ENCODE measurements at regions not wholly inside any gene's neighbourhood (a gene's known extent, or its start where the extent isn't known, plus 50 kb on each side); places are given as distances from the start of the nearest gene placed in this dataset.

DNA sequence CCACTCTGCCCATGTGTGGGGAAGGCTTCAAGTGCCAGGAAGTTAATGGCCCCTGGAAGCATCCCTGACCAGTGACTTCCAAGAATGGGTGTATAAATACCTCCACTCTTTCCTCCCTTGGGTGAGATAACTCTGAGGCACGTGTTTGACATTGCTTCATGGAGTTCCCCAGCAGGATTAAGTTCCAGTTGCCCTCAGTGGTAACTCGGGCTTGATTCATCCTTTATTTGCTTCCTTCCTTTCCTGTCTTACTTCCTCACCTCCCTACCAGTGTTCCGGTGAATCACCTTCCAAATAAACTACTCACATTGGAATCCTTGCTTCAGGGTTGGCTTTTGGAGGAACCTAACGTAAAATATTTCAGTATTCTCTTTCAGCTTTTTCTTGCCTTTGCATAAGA lies 84.6 kb upstream of the JAG1 start:
- ChIA-PET POLR2A (no interaction called here), SMC1A (ENCODE audit: uncharacterized antibody, unreplicated experiment) (interaction anchor here (1.5 kb wide), 1 partner anchor 131 kb away, joined by 3 read pairs; no protein-coding TSS in a partner anchor), CTCF (interaction anchor here (0.6 kb wide), 1 partner anchor 149 kb away, joined by 3 read pairs; no protein-coding TSS in a partner anchor), RAD21 (ENCODE audit: unreplicated experiment) (no interaction called here)
- ATAC-seq (no peak), FAIRE-seq (no peak), DNase-seq (ENCODE audit: low read depth, low spot score) (no peak)
- Histone ChIP-seq H3K4me2 (ENCODE audit: control insufficient read depth, insufficient read depth) (no peak overlapping the region), H3K9me3 (replicated peaks; ENCODE audit: control insufficient read depth, insufficient read depth, low read length) (no peaks in the 10 kb centered on the region; the same call in 2 of the 3 replicates), H3K27ac (ENCODE audit: control insufficient read depth, insufficient read depth) (no peak overlapping the region), H3K27me3 (replicated peaks in 1 of 2; ENCODE audit: control insufficient read depth in 2 of 2, insufficient read depth in 2 of 2, low read length in 1 of 2) (peaks cover 0 to 2% of the 10 kb centered on the region in 2 experiments; a peak in 1 of 4 replicates), H3K36me3 (ENCODE audit: control insufficient read depth in 2 of 2, insufficient read depth in 2 of 2, low read length in 1 of 2) (no peaks in the 10 kb centered on the region), H3K79me2 (ENCODE audit: control insufficient read depth, insufficient read depth, low read length) (no peaks in the 10 kb centered on the region), H2AFZ (ENCODE audit: control insufficient read depth, low read depth, low read length) (no peak overlapping the region), H3K4me1 (ENCODE audit: control insufficient read depth, insufficient read depth, low read length) (no peaks in the 10 kb centered on the region), H4K20me1 (ENCODE audit: control insufficient read depth, insufficient read depth) (no peaks in the 10 kb centered on the region), H3K9ac (ENCODE audit: control insufficient read depth, insufficient read depth, low read length) (no peak overlapping the region), H3K4me3 (no peak overlapping the region)
- BruUV-seq (replicated peaks), result no TSS peak
- WGBS (ENCODE audit: insufficient coverage, insufficient replicate concordance, low lambda C conversion rate, missing lambda C conversion rate), result 24% methylated on average over 4 of the region's 4 CpGs
- in situ Hi-C loops (cut with MboI), result no loop called here
- intact Hi-C loops (cut with micrococcal nuclease; ENCODE audit: unreplicated experiment), result no loop called here
- TF ChIP-seq YY1 (IDR thresholded peaks at IDR 0.05; ENCODE audit: low read depth, low read length), result no peak
- TF ChIP-seq, protein P1, sequence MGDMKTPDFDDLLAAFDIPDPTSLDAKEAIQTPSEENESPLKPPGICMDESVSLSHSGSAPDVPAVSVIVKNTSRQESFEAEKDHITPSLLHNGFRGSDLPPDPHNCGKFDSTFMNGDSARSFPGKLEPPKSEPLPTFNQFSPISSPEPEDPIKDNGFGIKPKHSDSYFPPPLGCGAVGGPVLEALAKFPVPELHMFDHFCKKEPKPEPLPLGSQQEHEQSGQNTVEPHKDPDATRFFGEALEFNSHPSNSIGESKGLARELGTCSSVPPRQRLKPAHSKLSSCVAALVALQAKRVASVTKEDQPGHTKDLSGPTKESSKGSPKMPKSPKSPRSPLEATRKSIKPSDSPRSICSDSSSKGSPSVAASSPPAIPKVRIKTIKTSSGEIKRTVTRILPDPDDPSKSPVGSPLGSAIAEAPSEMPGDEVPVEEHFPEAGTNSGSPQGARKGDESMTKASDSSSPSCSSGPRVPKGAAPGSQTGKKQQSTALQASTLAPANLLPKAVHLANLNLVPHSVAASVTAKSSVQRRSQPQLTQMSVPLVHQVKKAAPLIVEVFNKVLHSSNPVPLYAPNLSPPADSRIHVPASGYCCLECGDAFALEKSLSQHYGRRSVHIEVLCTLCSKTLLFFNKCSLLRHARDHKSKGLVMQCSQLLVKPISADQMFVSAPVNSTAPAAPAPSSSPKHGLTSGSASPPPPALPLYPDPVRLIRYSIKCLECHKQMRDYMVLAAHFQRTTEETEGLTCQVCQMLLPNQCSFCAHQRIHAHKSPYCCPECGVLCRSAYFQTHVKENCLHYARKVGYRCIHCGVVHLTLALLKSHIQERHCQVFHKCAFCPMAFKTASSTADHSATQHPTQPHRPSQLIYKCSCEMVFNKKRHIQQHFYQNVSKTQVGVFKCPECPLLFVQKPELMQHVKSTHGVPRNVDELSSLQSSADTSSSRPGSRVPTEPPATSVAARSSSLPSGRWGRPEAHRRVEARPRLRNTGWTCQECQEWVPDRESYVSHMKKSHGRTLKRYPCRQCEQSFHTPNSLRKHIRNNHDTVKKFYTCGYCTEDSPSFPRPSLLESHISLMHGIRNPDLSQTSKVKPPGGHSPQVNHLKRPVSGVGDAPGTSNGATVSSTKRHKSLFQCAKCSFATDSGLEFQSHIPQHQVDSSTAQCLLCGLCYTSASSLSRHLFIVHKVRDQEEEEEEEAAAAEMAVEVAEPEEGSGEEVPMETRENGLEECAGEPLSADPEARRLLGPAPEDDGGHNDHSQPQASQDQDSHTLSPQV (IDR thresholded peaks at IDR 0.05), result no peak
- TF ChIP-seq NRF1 (conservative IDR thresholded peaks at IDR 0.05; ENCODE audit: low read depth, low read length), result no peak
- no peak for TF ChIP-seq ETV6 (conservative IDR thresholded peaks at IDR 0.05 in 1 of 2, IDR thresholded peaks at IDR 0.05 in 1 of 2; ENCODE audit: borderline replicate concordance in 1 of 2, low read depth in 1 of 2)
- no peak for TF ChIP-seq SRF (IDR thresholded peaks at IDR 0.05; ENCODE audit: low read depth in 2 of 2, low read length in 2 of 2)
- TF ChIP-seq MTA3 (IDR thresholded peaks at IDR 0.05; ENCODE audit: borderline replicate concordance, low read length), result no peak
- no peak for TF ChIP-seq KLF5 (IDR thresholded peaks at IDR 0.05; ENCODE audit: partially characterized antibody)
- no peak for TF ChIP-seq IKZF1 (conservative IDR thresholded peaks at IDR 0.05)
- no peak for TF ChIP-seq ZNF207 (IDR thresholded peaks at IDR 0.05; ENCODE audit: borderline replicate concordance)
- no peak for TF ChIP-seq RAD21 (IDR thresholded peaks at IDR 0.05; ENCODE audit: insufficient read depth, low read depth, low read length)
- no peak for TF ChIP-seq HDAC6 (IDR thresholded peaks at IDR 0.05; ENCODE audit: unreplicated experiment)
- TF ChIP-seq, protein P2, sequence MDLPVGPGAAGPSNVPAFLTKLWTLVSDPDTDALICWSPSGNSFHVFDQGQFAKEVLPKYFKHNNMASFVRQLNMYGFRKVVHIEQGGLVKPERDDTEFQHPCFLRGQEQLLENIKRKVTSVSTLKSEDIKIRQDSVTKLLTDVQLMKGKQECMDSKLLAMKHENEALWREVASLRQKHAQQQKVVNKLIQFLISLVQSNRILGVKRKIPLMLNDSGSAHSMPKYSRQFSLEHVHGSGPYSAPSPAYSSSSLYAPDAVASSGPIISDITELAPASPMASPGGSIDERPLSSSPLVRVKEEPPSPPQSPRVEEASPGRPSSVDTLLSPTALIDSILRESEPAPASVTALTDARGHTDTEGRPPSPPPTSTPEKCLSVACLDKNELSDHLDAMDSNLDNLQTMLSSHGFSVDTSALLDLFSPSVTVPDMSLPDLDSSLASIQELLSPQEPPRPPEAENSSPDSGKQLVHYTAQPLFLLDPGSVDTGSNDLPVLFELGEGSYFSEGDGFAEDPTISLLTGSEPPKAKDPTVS (IDR thresholded peaks at IDR 0.05; ENCODE audit: low read depth, low read length), result no peak
- TF ChIP-seq ESRRA (IDR thresholded peaks at IDR 0.05; ENCODE audit: low read length), result no peak
- TF ChIP-seq, protein P3, sequence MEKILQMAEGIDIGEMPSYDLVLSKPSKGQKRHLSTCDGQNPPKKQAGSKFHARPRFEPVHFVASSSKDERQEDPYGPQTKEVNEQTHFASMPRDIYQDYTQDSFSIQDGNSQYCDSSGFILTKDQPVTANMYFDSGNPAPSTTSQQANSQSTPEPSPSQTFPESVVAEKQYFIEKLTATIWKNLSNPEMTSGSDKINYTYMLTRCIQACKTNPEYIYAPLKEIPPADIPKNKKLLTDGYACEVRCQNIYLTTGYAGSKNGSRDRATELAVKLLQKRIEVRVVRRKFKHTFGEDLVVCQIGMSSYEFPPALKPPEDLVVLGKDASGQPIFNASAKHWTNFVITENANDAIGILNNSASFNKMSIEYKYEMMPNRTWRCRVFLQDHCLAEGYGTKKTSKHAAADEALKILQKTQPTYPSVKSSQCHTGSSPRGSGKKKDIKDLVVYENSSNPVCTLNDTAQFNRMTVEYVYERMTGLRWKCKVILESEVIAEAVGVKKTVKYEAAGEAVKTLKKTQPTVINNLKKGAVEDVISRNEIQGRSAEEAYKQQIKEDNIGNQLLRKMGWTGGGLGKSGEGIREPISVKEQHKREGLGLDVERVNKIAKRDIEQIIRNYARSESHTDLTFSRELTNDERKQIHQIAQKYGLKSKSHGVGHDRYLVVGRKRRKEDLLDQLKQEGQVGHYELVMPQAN (conservative IDR thresholded peaks at IDR 0.05), result no peak
- TF ChIP-seq MTA2 (IDR thresholded peaks at IDR 0.05; ENCODE audit: low read depth), result no peak
- TF ChIP-seq ZNF622 (IDR thresholded peaks at IDR 0.05), result no peak
- TF ChIP-seq NBN (IDR thresholded peaks at IDR 0.05), result no peak
- TF ChIP-seq NR2C2 (IDR thresholded peaks at IDR 0.05; ENCODE audit: borderline replicate concordance, control insufficient read depth, insufficient read length, low read depth), result no peak
- TF ChIP-seq MXI1 (IDR thresholded peaks at IDR 0.05; ENCODE audit: low read depth, low read length), result no peak

All from GM12878 (cell line).